GM23338 (cell line): ENCODE measurements at regions not wholly inside any gene's neighbourhood (a gene's known extent, or its start where the extent isn't known, plus 50 kb on each side); places are given as distances from the start of the nearest gene placed in this dataset.

ENCODE experiments used
- ATAC-seq: fragments of 200-7000 bp; cut with Tn5 transposase; 3 replicates; pipeline ENCODE4 v1.9.1; 2020
- DNase-seq: peaks from one replicate; pipeline ENCODE4 v3.0.0-alpha.2; 2015; ENCODE audit warnings: low spot score
- H2AFZ ChIP-seq: fragments of 200-600 bp; sonication (generic); 2 replicates; pipeline ENCODE4 v1.8.0; 2016; ENCODE audit warnings: antibody characterized with exemption, mild to moderate bottlenecking, moderate library complexity
- H3F3A ChIP-seq: fragments of 200-600 bp; sonication (generic); replicated peaks from 2 replicates; pipeline ENCODE4 v1.8.0; 2017; ENCODE audit warnings: antibody characterized with exemption, mixed run types, low read depth
- H3K27ac ChIP-seq: fragments of 200-600 bp; sonication (generic); 2 replicates; pipeline ENCODE4 v1.6.1; 2016; ENCODE audit warnings: low read depth
- H3K27me3 ChIP-seq: fragments of 200-600 bp; sonication (generic); 2 replicates; pipeline ENCODE4 v1.8.0; 2016; ENCODE audit warnings: mild to moderate bottlenecking, mixed run types, moderate library complexity; ENCODE audit not compliant: insufficient read depth
- H3K36me3 ChIP-seq: fragments of 200-600 bp; sonication (generic); 2 replicates; pipeline ENCODE4 v1.8.0; 2016; ENCODE audit warnings: mild to moderate bottlenecking; ENCODE audit not compliant: insufficient read depth
- H3K4me1 ChIP-seq: fragments of 200-600 bp; sonication (generic); 2 replicates; pipeline ENCODE4 v1.8.0; 2016; ENCODE audit warnings: mild to moderate bottlenecking, moderate library complexity; ENCODE audit not compliant: insufficient read depth
- H3K4me2 ChIP-seq: fragments of 200-600 bp; sonication (generic); 2 replicates; pipeline ENCODE4 v1.7.1; 2017; ENCODE audit warnings: mixed run types
- H3K4me3 ChIP-seq: fragments of 200-600 bp; sonication (generic); 2 replicates; pipeline ENCODE4 v1.6.1; 2016; ENCODE audit warnings: mixed run types
- H3K79me2 ChIP-seq: fragments of 200-600 bp; sonication (generic); replicated peaks from 2 replicates; pipeline ENCODE4 v1.8.0; 2017; ENCODE audit warnings: mild to moderate bottlenecking; ENCODE audit not compliant: insufficient read depth
- H3K9me2 ChIP-seq: fragments of 200-600 bp; sonication (generic); 2 replicates; pipeline ENCODE4 v1.8.0; 2017; ENCODE audit not compliant: insufficient read depth
- H4K20me1 ChIP-seq: fragments of 200-600 bp; sonication (generic); replicated peaks from 2 replicates; pipeline ENCODE4 v1.8.0; 2017; ENCODE audit warnings: mild to moderate bottlenecking; ENCODE audit not compliant: insufficient read depth
- H3K27ac Mint-ChIP-seq: 2 replicates; pipeline ENCODE4 v1.8.0; 2020; ENCODE audit warnings: inconsistent platforms, mild to moderate bottlenecking, moderate library complexity, mixed read lengths
- H3K27me3 Mint-ChIP-seq: 3 replicates; pipeline ENCODE4 v1.8.0; 2022; ENCODE audit warnings: low read depth, mild to moderate bottlenecking, moderate library complexity, mixed read lengths, inconsistent platforms; ENCODE audit not compliant: insufficient read depth, poor library complexity
- H3K36me3 Mint-ChIP-seq: 3 replicates; pipeline ENCODE4 v1.8.0; 2021; ENCODE audit warnings: low read depth, mild to moderate bottlenecking, inconsistent platforms, moderate library complexity, mixed read lengths
- H3K4me1 Mint-ChIP-seq: 3 replicates; pipeline ENCODE4 v1.8.0; 2020; ENCODE audit warnings: mild to moderate bottlenecking, inconsistent platforms, mixed read lengths
- H3K4me3 Mint-ChIP-seq: 3 replicates; pipeline ENCODE4 v1.8.0; 2021; ENCODE audit warnings: moderate library complexity, mild to moderate bottlenecking, inconsistent platforms, mixed read lengths
- H3K9me3 Mint-ChIP-seq: 3 replicates; pipeline ENCODE4 v1.8.0; 2020; ENCODE audit warnings: moderate library complexity, mild to moderate bottlenecking, inconsistent platforms, mixed read lengths
- CTCF ChIP-seq, 2 experiments: fragments of 200-600 bp in 1 of 2; sonication (generic) in 1 of 2; conservative IDR thresholded peaks; 2 replicates each; pipeline versions ENCODE4 v1.5.1 to v1.6.1; 2016 to 2017; ENCODE audit warnings: antibody characterized with exemption in 2 of 2, low read depth in 2 of 2, mild to moderate bottlenecking in 2 of 2, moderate library complexity in 1 of 2
- ETS1 ChIP-seq: IDR thresholded peaks from 2 replicates; pipeline ENCODE4 v1.6.1; 2016; ENCODE audit warnings: antibody characterized with exemption
- EZH2 ChIP-seq: fragments of 200-600 bp; sonication (generic); IDR thresholded peaks from one replicate; pipeline ENCODE4 v1.8.0; 2017; ENCODE audit warnings: antibody characterized with exemption, mild to moderate bottlenecking, low read depth; ENCODE audit not compliant: unreplicated experiment
- EZH2phosphoT487 ChIP-seq: fragments of 200-600 bp; sonication (generic); IDR thresholded peaks from one replicate; pipeline ENCODE4 v1.8.1; 2018; ENCODE audit warnings: antibody characterized with exemption; ENCODE audit not compliant: unreplicated experiment
- JUNB ChIP-seq: IDR thresholded peaks from one replicate; pipeline ENCODE4 v1.6.1; 2016; ENCODE audit warnings: antibody characterized with exemption; ENCODE audit not compliant: unreplicated experiment
- NANOG ChIP-seq: IDR thresholded peaks from 2 replicates; pipeline ENCODE4 v1.6.1; 2016; ENCODE audit warnings: antibody characterized with exemption, borderline replicate concordance
- POLR2AphosphoS5 ChIP-seq: IDR thresholded peaks from 2 replicates; pipeline ENCODE4 v1.6.1; 2016; ENCODE audit warnings: antibody characterized with exemption, low read depth
- REST ChIP-seq: IDR thresholded peaks from one replicate; pipeline ENCODE4 v1.6.1; 2018; ENCODE audit warnings: antibody characterized with exemption; ENCODE audit not compliant: unreplicated experiment
- STAT1 ChIP-seq: IDR thresholded peaks from one replicate; pipeline ENCODE4 v1.6.1; 2016; ENCODE audit warnings: antibody characterized with exemption; ENCODE audit not compliant: unreplicated experiment
- ZNF114 ChIP-seq: fragments of 250-450 bp; sonication (Bioruptor Pico); IDR thresholded peaks from 2 replicates; pipeline ENCODE4 v1.5.0; 2020; ENCODE audit warnings: mild to moderate bottlenecking, moderate library complexity
- ZNF331 ChIP-seq: fragments of 250-450 bp; sonication (Bioruptor Pico); IDR thresholded peaks from 2 replicates; pipeline ENCODE4 v1.5.0; 2020; ENCODE audit warnings: low read depth, mild to moderate bottlenecking, moderate library complexity

- TF ChIP-seq NANOG (no peak), REST (no peak)
Observed at GRCh38 chr1:69451196-69451595, 116.5 kb upstream of the LRRC7 start (continued).

GRCh38 chr1:69455718-69456117 lies 112.0 kb upstream of the LRRC7 start:
- no peaks in the 10 kb centered on the region for H3K36me3 ChIP-seq
- no peak overlapping the region for H3K4me3 Mint-ChIP-seq
- H3K27ac ChIP-seq: no peak overlapping the region
- H3K27me3 ChIP-seq: no peaks in the 10 kb centered on the region
- no peak overlapping the region for H3K27ac Mint-ChIP-seq
- H4K20me1 ChIP-seq: no peaks in the 10 kb centered on the region
- H3K27me3 Mint-ChIP-seq: no peaks in the 10 kb centered on the region
- peaks cover 6% of the 10 kb centered on the region; the same call in 2 of the 3 replicates for H3K4me1 Mint-ChIP-seq
- H3K9me3 Mint-ChIP-seq: peaks cover 8% of the 10 kb centered on the region; the same call in 2 of the 3 replicates
- no peaks in the 10 kb centered on the region for H3K79me2 ChIP-seq
- no peak for ATAC-seq
- H3K36me3 Mint-ChIP-seq: peaks cover 3% of the 10 kb centered on the region; the same call in 1 of the 3 replicates
- peaks cover 9% of the 10 kb centered on the region for H3K4me1 ChIP-seq
- no peak overlapping the region for H2AFZ ChIP-seq
- DNase-seq: no peak
- H3K4me2 ChIP-seq: no peak overlapping the region
- no peaks in the 10 kb centered on the region for H3K9me2 ChIP-seq
- no peaks in the 10 kb centered on the region for H3F3A ChIP-seq
- no peak overlapping the region for H3K4me3 ChIP-seq
- TF ChIP-seq ETS1 (no peak), EZH2phosphoT487 (no peak), JUNB (no peak), CTCF (conservative IDR thresholded peaks at IDR 0.05; ENCODE audit: low read depth in 2 of 2) (no peak), ZNF114 (CRISPR knock-in tag) (no peak), EZH2 (no peak), NANOG (no peak), REST (no peak), POLR2AphosphoS5 (no peak), STAT1 (no peak), ZNF331 (CRISPR knock-in tag) (no peak)
